ENCODE measurements at regions not wholly inside any gene's neighbourhood (a gene's known extent, or its start where the extent isn't known, plus 50 kb on each side); places are given as distances from the start of the nearest gene placed in this dataset.

GRCh38 chr3:193826159-193826795 lies 233.3 kb downstream of the OPA1 start:
- Histone ChIP-seq H3K27me3 (ENCODE audit: control insufficient read depth in 2 of 2, insufficient read depth in 2 of 2, low read length in 2 of 2) (no peaks in the 10 kb centered on the region), H3K4me3 (ENCODE audit: low read length) (no peak overlapping the region), H3K4me1 (ENCODE audit: control insufficient read depth in 2 of 2, insufficient read depth in 2 of 2, low read length in 2 of 2) (no peaks in the 10 kb centered on the region), H3K9me3 (ENCODE audit: control insufficient read depth in 2 of 3, low read length in 3 of 3) (no peaks in the 10 kb centered on the region), H3K27ac (ENCODE audit: low read depth, low read length) (no peak overlapping the region), H3K36me3 (ENCODE audit: control insufficient read depth in 2 of 3, insufficient read depth in 3 of 3, low read length in 3 of 3) (no peaks in the 10 kb centered on the region)
- no peaks in the 10 kb centered on the region for H3K4me1 Mint-ChIP-seq
- H3K9me3 Mint-ChIP-seq: no peaks in the 10 kb centered on the region
- DNase-seq (no peak), ATAC-seq (no peak)
- no peak overlapping the region for H3K4me3 Mint-ChIP-seq
- ChIA-PET CTCF (no interaction called here), POLR2A (no interaction called here)
- intact Hi-C loops (cut with micrococcal nuclease): no loop called here
- H3K36me3 Mint-ChIP-seq: no peaks in the 10 kb centered on the region
- H3K27me3 Mint-ChIP-seq: peaks cover 0 to 41% (median 0%) of the 10 kb centered on the region in 5 donors
- no peak overlapping the region for H3K27ac Mint-ChIP-seq

- H3K9me3 Mint-ChIP-seq: no peaks in the 10 kb centered on the region
- H3K4me1 ChIP-seq (ENCODE audit: control insufficient read depth in 2 of 2, insufficient read depth in 2 of 2, low read length in 2 of 2): no peaks in the 10 kb centered on the region
- H3K4me3 ChIP-seq (ENCODE audit: low read length): no peak overlapping the region
- no peak overlapping the region for H3K27ac Mint-ChIP-seq
- H3K4me3 Mint-ChIP-seq: no peak overlapping the region
- H3K36me3 ChIP-seq (ENCODE audit: control insufficient read depth in 2 of 3, insufficient read depth in 3 of 3, low read length in 3 of 3): no peaks in the 10 kb centered on the region
- peaks cover 0 to 37% (median 0%) of the 10 kb centered on the region in 5 donors for H3K27me3 Mint-ChIP-seq
- H3K9me3 ChIP-seq (ENCODE audit: control insufficient read depth in 2 of 3, low read length in 3 of 3): no peaks in the 10 kb centered on the region
- no peaks in the 10 kb centered on the region for H3K27me3 ChIP-seq (ENCODE audit: control insufficient read depth in 2 of 2, insufficient read depth in 2 of 2, low read length in 2 of 2)
- intact Hi-C loops (cut with micrococcal nuclease): no loop called here
- ChIA-PET CTCF (no interaction called here), POLR2A (no interaction called here)
- no peaks in the 10 kb centered on the region for H3K36me3 Mint-ChIP-seq
- ATAC-seq: no peak
- DNase-seq: no peak
- no peak overlapping the region for H3K27ac ChIP-seq (ENCODE audit: low read depth, low read length)
- H3K4me1 Mint-ChIP-seq: no peaks in the 10 kb centered on the region
Observed at GRCh38 chr3:193827040-193827669, 234.1 kb downstream of the OPA1 start.

GRCh38 chr3:193827871-193828270 lies 234.9 kb downstream of the OPA1 start:
- no peak overlapping the region for H3K27ac ChIP-seq (ENCODE audit: low read depth, low read length)
- intact Hi-C loops (cut with micrococcal nuclease): no loop called here
- H3K4me1 ChIP-seq (ENCODE audit: control insufficient read depth in 2 of 2, insufficient read depth in 2 of 2, low read length in 2 of 2): no peaks in the 10 kb centered on the region
- Mint-ChIP-seq H3K27me3 (peaks cover 0 to 30% (median 0%) of the 10 kb centered on the region in 5 donors), H3K9me3 (no peaks in the 10 kb centered on the region), H3K4me1 (no peaks in the 10 kb centered on the region), H3K36me3 (no peaks in the 10 kb centered on the region), H3K27ac (no peak overlapping the region), H3K4me3 (no peak overlapping the region)
- POLR2A ChIA-PET: no interaction called here
- DNase-seq (no peak), ATAC-seq (no peak)
- no peaks in the 10 kb centered on the region for H3K27me3 ChIP-seq (ENCODE audit: control insufficient read depth in 2 of 2, insufficient read depth in 2 of 2, low read length in 2 of 2)
- CTCF ChIA-PET: no interaction called here
- H3K36me3 ChIP-seq (ENCODE audit: control insufficient read depth in 2 of 3, insufficient read depth in 3 of 3, low read length in 3 of 3): no peaks in the 10 kb centered on the region
- H3K9me3 ChIP-seq (ENCODE audit: control insufficient read depth in 2 of 3, low read length in 3 of 3): no peaks in the 10 kb centered on the region
- H3K4me3 ChIP-seq (ENCODE audit: low read length): no peak overlapping the region

GRCh38 chr3:193828477-193828876 lies 235.5 kb downstream of the OPA1 start:
- H3K4me1 Mint-ChIP-seq: no peaks in the 10 kb centered on the region
- no peak overlapping the region for H3K27ac Mint-ChIP-seq
- Histone ChIP-seq H3K4me1 (ENCODE audit: control insufficient read depth in 2 of 2, insufficient read depth in 2 of 2, low read length in 2 of 2) (no peaks in the 10 kb centered on the region), H3K9me3 (ENCODE audit: control insufficient read depth in 2 of 3, low read length in 3 of 3) (no peaks in the 10 kb centered on the region), H3K27ac (ENCODE audit: low read depth, low read length) (no peak overlapping the region), H3K4me3 (ENCODE audit: low read length) (no peak overlapping the region), H3K36me3 (ENCODE audit: control insufficient read depth in 2 of 3, insufficient read depth in 3 of 3, low read length in 3 of 3) (no peaks in the 10 kb centered on the region), H3K27me3 (ENCODE audit: control insufficient read depth in 2 of 2, insufficient read depth in 2 of 2, low read length in 2 of 2) (no peaks in the 10 kb centered on the region)
- CTCF ChIA-PET: no interaction called here
- H3K9me3 Mint-ChIP-seq: no peaks in the 10 kb centered on the region
- peaks cover 0 to 25% (median 0%) of the 10 kb centered on the region in 5 donors for H3K27me3 Mint-ChIP-seq
- intact Hi-C loops (cut with micrococcal nuclease): no loop called here
- no peaks in the 10 kb centered on the region for H3K36me3 Mint-ChIP-seq
- H3K4me3 Mint-ChIP-seq: no peak overlapping the region
- ATAC-seq: no peak
- POLR2A ChIA-PET: no interaction called here
- no peak for DNase-seq

GRCh38 chr3:193829781-193830180 lies 236.8 kb downstream of the OPA1 start:
- H3K27me3 Mint-ChIP-seq: peaks cover 0 to 19% (median 0%) of the 10 kb centered on the region in 5 donors
- peaks cover 0 to 7% (median 0%) of the 10 kb centered on the region in 7 donors for H3K4me1 Mint-ChIP-seq
- ATAC-seq (no peak), DNase-seq (no peak)
- no peaks in the 10 kb centered on the region for H3K36me3 Mint-ChIP-seq
- no peak overlapping the region for H3K27ac ChIP-seq (ENCODE audit: low read depth, low read length)
- no peak overlapping the region for H3K4me3 Mint-ChIP-seq
- H3K36me3 ChIP-seq (ENCODE audit: control insufficient read depth in 2 of 3, insufficient read depth in 3 of 3, low read length in 3 of 3): no peaks in the 10 kb centered on the region
- H3K4me1 ChIP-seq (ENCODE audit: control insufficient read depth in 2 of 2, insufficient read depth in 2 of 2, low read length in 2 of 2): no peaks in the 10 kb centered on the region
- POLR2A ChIA-PET: no interaction called here
- no peaks in the 10 kb centered on the region for H3K27me3 ChIP-seq (ENCODE audit: control insufficient read depth in 2 of 2, insufficient read depth in 2 of 2, low read length in 2 of 2)
- no peak overlapping the region for H3K4me3 ChIP-seq (ENCODE audit: low read length)
- H3K9me3 Mint-ChIP-seq: no peaks in the 10 kb centered on the region
- CTCF ChIA-PET: no interaction called here
- H3K27ac Mint-ChIP-seq: no peak overlapping the region
- no peaks in the 10 kb centered on the region for H3K9me3 ChIP-seq (ENCODE audit: control insufficient read depth in 2 of 3, low read length in 3 of 3)
- intact Hi-C loops (cut with micrococcal nuclease): no loop called here

- H3K36me3 ChIP-seq (ENCODE audit: control insufficient read depth in 2 of 3, insufficient read depth in 3 of 3, low read length in 3 of 3): no peaks in the 10 kb centered on the region
- Mint-ChIP-seq H3K4me1 (peaks cover 0 to 11% (median 0%) of the 10 kb centered on the region in 7 donors), H3K27ac (no peak overlapping the region), H3K27me3 (peaks cover 0 to 14% (median 0%) of the 10 kb centered on the region in 5 donors), H3K36me3 (no peaks in the 10 kb centered on the region), H3K4me3 (no peak overlapping the region), H3K9me3 (peaks cover 0 to 2% (median 0%) of the 10 kb centered on the region in 11 donors)
- H3K27ac ChIP-seq (ENCODE audit: low read depth, low read length): no peak overlapping the region
- no peaks in the 10 kb centered on the region for H3K27me3 ChIP-seq (ENCODE audit: control insufficient read depth in 2 of 2, insufficient read depth in 2 of 2, low read length in 2 of 2)
- CTCF ChIA-PET: no interaction called here
- H3K9me3 ChIP-seq (ENCODE audit: control insufficient read depth in 2 of 3, low read length in 3 of 3): no peaks in the 10 kb centered on the region
- no peak overlapping the region for H3K4me3 ChIP-seq (ENCODE audit: low read length)
- intact Hi-C loops (cut with micrococcal nuclease): no loop called here
- ATAC-seq (no peak), DNase-seq (no peak)
- no peaks in the 10 kb centered on the region for H3K4me1 ChIP-seq (ENCODE audit: control insufficient read depth in 2 of 2, insufficient read depth in 2 of 2, low read length in 2 of 2)
- POLR2A ChIA-PET: no interaction called here
Observed at GRCh38 chr3:193830791-193831191, 237.8 kb downstream of the OPA1 start.
